Gastroesophageal sphincter (tissue), 4 donors: ENCODE measurements at regions not wholly inside any gene's neighbourhood (a gene's known extent, or its start where the extent isn't known, plus 50 kb on each side); places are given as distances from the start of the nearest gene placed in this dataset.

Experiments used
- ATAC-seq: fragments of 150-250 bp; one replicate; pipeline ENCODE4 v1.9.1; 2016; ENCODE audit warnings: mild to moderate bottlenecking, moderate library complexity
- H3K27ac ChIP-seq, 4 donors: fragments of 200-600 bp; sonication (generic) in 3 of 4; 1 replicate in 3 of 4; 2 replicates in 1 of 4; pipeline ENCODE4 v1.5.1; 2016 to 2019
- H3K27me3 ChIP-seq: fragments of 200-600 bp; sonication (generic); one replicate; pipeline ENCODE4 v1.5.1; 2019
- H3K36me3 ChIP-seq, 2 donors: fragments of 200-600 bp; sonication (generic); one replicate each; pipeline ENCODE4 v1.5.1; 2019; ENCODE audit warnings: control low read depth in 1 of 2
- H3K4me1 ChIP-seq, 3 donors: fragments of 200-600 bp; sonication (generic); 1 replicate in 2 of 3; 2 replicates in 1 of 3; pipeline ENCODE4 v1.5.1; 2016 to 2019; ENCODE audit warnings: control low read depth in 2 of 3
- H3K4me3 ChIP-seq, 2 donors: fragments of 200-600 bp; sonication (generic); one replicate each; pipeline ENCODE4 v1.5.1; 2019; ENCODE audit warnings: mild to moderate bottlenecking in 1 of 2, moderate library complexity in 1 of 2
- H3K9me3 ChIP-seq, 3 donors: fragments of 200-600 bp; sonication (generic); one replicate each; pipeline ENCODE4 v1.5.1; 2017 to 2019; ENCODE audit warnings: control low read depth in 2 of 3
- EP300 ChIP-seq: sonication (generic); formaldehyde crosslinking; IDR thresholded peaks from one replicate; pipeline ENCODE4 v1.6.1; 2017; ENCODE audit warnings: antibody characterized with exemption, mild to moderate bottlenecking
- POLR2A ChIP-seq, 2 donors: fragments of 450-650 bp; IDR thresholded peaks; one replicate each; pipeline ENCODE4 v1.6.1; 2017; ENCODE audit warnings: antibody characterized with exemption in 2 of 2, mild to moderate bottlenecking in 2 of 2, moderate library complexity in 1 of 2
- POLR2AphosphoS5 ChIP-seq: sonication (generic); formaldehyde crosslinking; IDR thresholded peaks from one replicate; pipeline ENCODE4 v1.6.1; 2017; ENCODE audit warnings: antibody characterized with exemption
- WGBS, 2 donors: methylation state at CpG; one replicate each; pipeline ENCODE4 v1.1.5; 2018; ENCODE audit warnings: low coverage in 1 of 2; 5-methylcytosine and 5-hydroxymethylcytosine counted together
- TF ChIP-seq, protein P1 (sequence below), 4 experiments: fragments of 200-600 bp in 2 of 4; fragments of 450-650 bp in 2 of 4; sonication (generic) in 1 of 4; IDR thresholded peaks; one replicate each; pipeline ENCODE4 v1.5.1; 2017 to 2019; ENCODE audit warnings: antibody characterized with exemption in 4 of 4, mild to moderate bottlenecking in 2 of 4, moderate library complexity in 2 of 4

- Histone ChIP-seq H3K36me3 (no peaks in the 10 kb centered on the region), H3K4me3 (no peak overlapping the region), H3K4me1 (peaks cover 0 to 12% (median 7%) of the 10 kb centered on the region in 3 donors), H3K9me3 (no peaks in the 10 kb centered on the region), H3K27ac (no peak overlapping the region), H3K27me3 (no peaks in the 10 kb centered on the region)
- no peak for TF ChIP-seq POLR2AphosphoS5
- TF ChIP-seq, protein P1, sequence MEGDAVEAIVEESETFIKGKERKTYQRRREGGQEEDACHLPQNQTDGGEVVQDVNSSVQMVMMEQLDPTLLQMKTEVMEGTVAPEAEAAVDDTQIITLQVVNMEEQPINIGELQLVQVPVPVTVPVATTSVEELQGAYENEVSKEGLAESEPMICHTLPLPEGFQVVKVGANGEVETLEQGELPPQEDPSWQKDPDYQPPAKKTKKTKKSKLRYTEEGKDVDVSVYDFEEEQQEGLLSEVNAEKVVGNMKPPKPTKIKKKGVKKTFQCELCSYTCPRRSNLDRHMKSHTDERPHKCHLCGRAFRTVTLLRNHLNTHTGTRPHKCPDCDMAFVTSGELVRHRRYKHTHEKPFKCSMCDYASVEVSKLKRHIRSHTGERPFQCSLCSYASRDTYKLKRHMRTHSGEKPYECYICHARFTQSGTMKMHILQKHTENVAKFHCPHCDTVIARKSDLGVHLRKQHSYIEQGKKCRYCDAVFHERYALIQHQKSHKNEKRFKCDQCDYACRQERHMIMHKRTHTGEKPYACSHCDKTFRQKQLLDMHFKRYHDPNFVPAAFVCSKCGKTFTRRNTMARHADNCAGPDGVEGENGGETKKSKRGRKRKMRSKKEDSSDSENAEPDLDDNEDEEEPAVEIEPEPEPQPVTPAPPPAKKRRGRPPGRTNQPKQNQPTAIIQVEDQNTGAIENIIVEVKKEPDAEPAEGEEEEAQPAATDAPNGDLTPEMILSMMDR (IDR thresholded peaks at IDR 0.05), result no peak
- no peak for TF ChIP-seq POLR2A (IDR thresholded peaks at IDR 0.05)
- no peak for TF ChIP-seq EP300
- ATAC-seq, result no peak
- 14 to 50% methylated on average over 1 to 2 of the region's 2 CpGs for WGBS, 2 donors
Measured at GRCh38 chr3:187567661-187568121, 102.5 kb downstream of the SST start.

DNA sequence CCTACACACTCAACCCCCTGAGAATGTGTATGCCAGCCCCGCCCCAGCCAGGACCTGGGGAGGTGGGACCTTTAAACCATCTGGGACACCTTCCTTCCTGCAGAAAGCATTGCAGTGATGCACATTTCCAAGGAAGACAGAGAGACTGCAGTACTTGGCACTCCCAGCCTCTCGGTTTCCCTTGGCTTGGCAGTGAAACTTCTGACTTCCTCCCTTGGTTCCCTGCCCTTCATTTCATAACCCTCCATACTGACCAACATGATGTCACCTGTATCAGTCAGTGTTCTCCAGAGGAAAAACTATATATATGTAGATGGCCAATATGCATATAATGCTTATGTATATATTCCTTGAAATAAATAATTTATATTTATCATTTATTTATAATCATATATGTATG is 103.2 kb downstream of the SST start:
- Histone ChIP-seq H3K4me3 (no peak overlapping the region), H3K36me3 (no peaks in the 10 kb centered on the region), H3K27me3 (no peaks in the 10 kb centered on the region), H3K27ac (no peak overlapping the region), H3K9me3 (no peaks in the 10 kb centered on the region), H3K4me1 (peaks cover 0 to 12% (median 7%) of the 10 kb centered on the region in 3 donors)
- TF ChIP-seq POLR2AphosphoS5 (no peak), EP300 (no peak), POLR2A (IDR thresholded peaks at IDR 0.05) (no peak)
- TF ChIP-seq, protein P1 (IDR thresholded peaks at IDR 0.05), result no peak
- 15 to 43% methylated on average over 1 to 2 of the region's 2 CpGs for WGBS, 2 donors
- no peak for ATAC-seq

GRCh38 chr3:187565701-187566100 is 104.5 kb downstream of the SST start:
- Histone ChIP-seq H3K9me3 (no peaks in the 10 kb centered on the region), H3K27ac (no peak overlapping the region), H3K4me3 (no peak overlapping the region), H3K27me3 (no peaks in the 10 kb centered on the region), H3K4me1 (peaks cover 0 to 12% (median 7%) of the 10 kb centered on the region in 3 donors), H3K36me3 (no peaks in the 10 kb centered on the region)
- TF ChIP-seq POLR2AphosphoS5, result no peak
- TF ChIP-seq POLR2A (IDR thresholded peaks at IDR 0.05), result no peak
- no peak for TF ChIP-seq EP300
- TF ChIP-seq, protein P1 (IDR thresholded peaks at IDR 0.05), result no peak
- ATAC-seq, result no peak
- WGBS, 2 donors, result 91% methylated on average over 3 to 4 of the region's 5 CpGs

- Histone ChIP-seq H3K27me3 (no peaks in the 10 kb centered on the region), H3K4me3 (no peak overlapping the region), H3K27ac (no peak overlapping the region), H3K36me3 (no peaks in the 10 kb centered on the region), H3K9me3 (no peaks in the 10 kb centered on the region), H3K4me1 (no peaks in the 10 kb centered on the region)
- WGBS, 2 donors, result 67 to 79% methylated on average over 2 of the region's 2 CpGs
- TF ChIP-seq POLR2AphosphoS5 (no peak), POLR2A (IDR thresholded peaks at IDR 0.05) (no peak), EP300 (no peak)
- TF ChIP-seq, protein P1 (IDR thresholded peaks at IDR 0.05), result no peak
- no peak for ATAC-seq
Measured at GRCh38 chr3:187558990-187559389, 111.2 kb downstream of the SST start.

GRCh38 chr3:187551416-187551815 is 118.8 kb downstream of the SST start:
- Histone ChIP-seq H3K27ac (no peak overlapping the region), H3K4me3 (no peak overlapping the region), H3K36me3 (no peaks in the 10 kb centered on the region), H3K4me1 (no peaks in the 10 kb centered on the region), H3K27me3 (no peaks in the 10 kb centered on the region), H3K9me3 (no peaks in the 10 kb centered on the region)
- TF ChIP-seq EP300, result no peak
- no peak for TF ChIP-seq POLR2A (IDR thresholded peaks at IDR 0.05)
- TF ChIP-seq, protein P1 (IDR thresholded peaks at IDR 0.05), result no peak
- TF ChIP-seq POLR2AphosphoS5, result no peak
- no peak for ATAC-seq
